H1 (cell line): ENCODE measurements at regions not wholly inside any gene's neighbourhood (a gene's known extent, or its start where the extent isn't known, plus 50 kb on each side); places are given as distances from the start of the nearest gene placed in this dataset.

ENCODE experiments used
- NANOG ChIP-seq: IDR thresholded peaks from 2 replicates; pipeline ENCODE4 v1.6.1; 2011; ENCODE audit warnings: low read length, low read depth, mild to moderate bottlenecking, inconsistent platforms; ENCODE audit not compliant: insufficient read depth, poor library complexity, severe bottlenecking

- TF ChIP-seq NANOG, result no peak
- TF ChIP-seq, all 59 proteins: peak for 0
Measured at GRCh38 chr11:131041331-131042040, 125.2 kb upstream of the SNX19 start (continued).
